ENCODE measurements at regions not wholly inside any gene's neighbourhood (a gene's known extent, or its start where the extent isn't known, plus 50 kb on each side); places are given as distances from the start of the nearest gene placed in this dataset.

- TF ChIP-seq, protein P1, sequence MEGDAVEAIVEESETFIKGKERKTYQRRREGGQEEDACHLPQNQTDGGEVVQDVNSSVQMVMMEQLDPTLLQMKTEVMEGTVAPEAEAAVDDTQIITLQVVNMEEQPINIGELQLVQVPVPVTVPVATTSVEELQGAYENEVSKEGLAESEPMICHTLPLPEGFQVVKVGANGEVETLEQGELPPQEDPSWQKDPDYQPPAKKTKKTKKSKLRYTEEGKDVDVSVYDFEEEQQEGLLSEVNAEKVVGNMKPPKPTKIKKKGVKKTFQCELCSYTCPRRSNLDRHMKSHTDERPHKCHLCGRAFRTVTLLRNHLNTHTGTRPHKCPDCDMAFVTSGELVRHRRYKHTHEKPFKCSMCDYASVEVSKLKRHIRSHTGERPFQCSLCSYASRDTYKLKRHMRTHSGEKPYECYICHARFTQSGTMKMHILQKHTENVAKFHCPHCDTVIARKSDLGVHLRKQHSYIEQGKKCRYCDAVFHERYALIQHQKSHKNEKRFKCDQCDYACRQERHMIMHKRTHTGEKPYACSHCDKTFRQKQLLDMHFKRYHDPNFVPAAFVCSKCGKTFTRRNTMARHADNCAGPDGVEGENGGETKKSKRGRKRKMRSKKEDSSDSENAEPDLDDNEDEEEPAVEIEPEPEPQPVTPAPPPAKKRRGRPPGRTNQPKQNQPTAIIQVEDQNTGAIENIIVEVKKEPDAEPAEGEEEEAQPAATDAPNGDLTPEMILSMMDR (IDR thresholded peaks at IDR 0.05; ENCODE audit: low read length): no peak
- TF ChIP-seq EZH2 (optimal IDR thresholded peaks at IDR 0.05; ENCODE audit: low read depth, low read length) (no peak), EZH2phosphoT487 (IDR thresholded peaks at IDR 0.05; ENCODE audit: low read length) (no peak)
Observed at GRCh38 chr6:91213229-91213901, 626.5 kb upstream of the MAP3K7 start.

Measured in MM.1S (cell line).